ENCODE measurements at regions not wholly inside any gene's neighbourhood (a gene's known extent, or its start where the extent isn't known, plus 50 kb on each side); places are given as distances from the start of the nearest gene placed in this dataset.

DNA sequence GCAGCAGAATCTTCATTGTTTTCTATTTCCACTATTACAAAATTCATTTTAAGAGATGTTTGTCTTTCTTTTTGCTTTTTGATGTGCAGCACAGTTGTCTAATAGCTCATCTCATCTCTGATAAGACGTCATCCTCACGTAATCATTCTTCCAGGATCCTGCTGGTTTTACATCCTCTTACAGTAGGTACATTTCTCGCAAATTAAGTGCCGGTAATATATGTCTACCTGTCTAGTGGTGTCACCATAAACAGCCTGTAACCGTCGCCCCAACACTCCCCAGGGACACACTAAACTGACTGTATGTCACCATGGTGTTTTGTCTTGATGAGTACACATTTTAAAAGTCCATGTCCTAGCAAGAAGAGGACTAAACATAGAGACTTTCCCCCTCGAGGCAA lies 94.5 kb upstream of the VSTM2B start:
- no peaks in the 10 kb centered on the region for H3K36me3 Mint-ChIP-seq
- H3K27me3 Mint-ChIP-seq: peaks cover 11% of the 10 kb centered on the region
- no peaks in the 10 kb centered on the region for H3K4me1 Mint-ChIP-seq
- no peak overlapping the region for H3K4me3 Mint-ChIP-seq
- H3K9me3 Mint-ChIP-seq: no peaks in the 10 kb centered on the region
- H3K27ac Mint-ChIP-seq: no peak overlapping the region

DNA sequence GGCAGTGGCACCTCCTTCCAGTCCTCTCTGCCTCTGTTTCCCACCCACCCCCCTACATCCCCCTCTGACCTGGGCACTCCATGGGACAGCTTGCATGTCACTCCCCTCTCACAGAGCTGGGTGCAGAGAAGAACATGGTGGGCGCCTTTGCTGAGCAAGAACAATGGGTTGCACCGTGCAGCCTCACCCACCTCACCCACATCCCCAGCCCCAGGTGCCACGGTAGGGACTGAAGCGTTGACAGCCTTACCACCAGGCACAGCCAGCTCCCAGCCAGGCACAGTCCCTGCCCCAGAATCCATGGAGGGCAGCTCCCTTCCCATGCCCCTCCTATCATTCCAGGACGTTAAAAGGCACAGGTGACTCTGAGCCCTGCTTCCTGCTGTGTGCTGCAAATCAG lies 93.1 kb upstream of the VSTM2B start:
- H3K27me3 Mint-ChIP-seq: peaks cover 11% of the 10 kb centered on the region
- H3K9me3 Mint-ChIP-seq: no peaks in the 10 kb centered on the region
- no peaks in the 10 kb centered on the region for H3K4me1 Mint-ChIP-seq
- no peak overlapping the region for H3K27ac Mint-ChIP-seq
- H3K4me3 Mint-ChIP-seq: no peak overlapping the region
- no peaks in the 10 kb centered on the region for H3K36me3 Mint-ChIP-seq

DNA sequence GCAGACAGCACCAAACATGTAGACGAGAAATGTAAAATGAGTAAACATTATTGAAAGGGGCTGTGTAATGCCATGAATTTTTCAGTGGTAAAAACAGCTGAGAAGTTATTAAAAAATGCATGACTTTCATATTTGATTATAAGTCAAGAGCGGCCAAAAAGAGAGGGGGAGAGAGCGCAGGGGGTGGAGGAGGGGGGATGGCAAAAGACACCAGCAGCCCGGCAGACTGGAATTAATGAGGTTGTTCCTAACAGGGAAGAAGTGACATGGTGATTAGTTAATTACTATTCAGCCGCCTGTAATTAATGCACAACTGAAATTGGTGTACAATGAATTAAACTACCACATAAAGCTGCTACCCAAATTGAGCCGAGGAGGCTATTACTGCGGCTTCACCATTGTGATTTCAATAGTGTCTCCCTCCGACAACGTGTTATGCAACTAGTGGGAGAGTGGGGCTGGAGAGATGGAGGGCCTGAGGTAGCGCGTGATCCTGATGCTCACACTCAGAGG lies 89.1 kb upstream of the VSTM2B start:
- peaks cover 11% of the 10 kb centered on the region for H3K27me3 Mint-ChIP-seq
- H3K4me3 Mint-ChIP-seq: no peak overlapping the region
- no peaks in the 10 kb centered on the region for H3K4me1 Mint-ChIP-seq
- H3K9me3 Mint-ChIP-seq: no peaks in the 10 kb centered on the region
- no peak overlapping the region for H3K27ac Mint-ChIP-seq
- no peaks in the 10 kb centered on the region for H3K36me3 Mint-ChIP-seq

DNA sequence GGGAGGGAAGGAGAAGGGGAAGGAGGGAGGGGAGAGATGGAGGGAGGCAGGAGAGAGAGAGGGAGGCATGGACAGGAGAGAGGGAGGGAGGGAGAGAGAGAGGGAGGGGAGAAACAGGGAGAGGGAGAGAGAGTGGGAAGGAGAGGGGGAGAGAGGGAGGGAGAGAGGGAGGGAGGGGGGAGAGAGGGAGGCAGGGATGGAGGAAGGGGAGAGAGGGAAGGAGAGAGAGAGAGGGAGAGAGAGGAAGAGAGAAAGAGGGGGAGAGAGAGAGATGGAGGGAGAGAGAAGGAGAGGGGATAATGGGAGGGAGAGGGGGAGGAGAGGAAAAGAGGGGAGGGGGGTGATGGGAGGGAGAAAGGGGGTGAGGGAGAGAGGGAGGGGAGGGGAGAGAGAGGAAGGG lies 86.8 kb upstream of the VSTM2B start:
- Mint-ChIP-seq H3K9me3 (no peaks in the 10 kb centered on the region), H3K4me3 (no peak overlapping the region), H3K4me1 (no peaks in the 10 kb centered on the region), H3K36me3 (no peaks in the 10 kb centered on the region), H3K27me3 (peaks cover 5% of the 10 kb centered on the region), H3K27ac (no peak overlapping the region)

DNA sequence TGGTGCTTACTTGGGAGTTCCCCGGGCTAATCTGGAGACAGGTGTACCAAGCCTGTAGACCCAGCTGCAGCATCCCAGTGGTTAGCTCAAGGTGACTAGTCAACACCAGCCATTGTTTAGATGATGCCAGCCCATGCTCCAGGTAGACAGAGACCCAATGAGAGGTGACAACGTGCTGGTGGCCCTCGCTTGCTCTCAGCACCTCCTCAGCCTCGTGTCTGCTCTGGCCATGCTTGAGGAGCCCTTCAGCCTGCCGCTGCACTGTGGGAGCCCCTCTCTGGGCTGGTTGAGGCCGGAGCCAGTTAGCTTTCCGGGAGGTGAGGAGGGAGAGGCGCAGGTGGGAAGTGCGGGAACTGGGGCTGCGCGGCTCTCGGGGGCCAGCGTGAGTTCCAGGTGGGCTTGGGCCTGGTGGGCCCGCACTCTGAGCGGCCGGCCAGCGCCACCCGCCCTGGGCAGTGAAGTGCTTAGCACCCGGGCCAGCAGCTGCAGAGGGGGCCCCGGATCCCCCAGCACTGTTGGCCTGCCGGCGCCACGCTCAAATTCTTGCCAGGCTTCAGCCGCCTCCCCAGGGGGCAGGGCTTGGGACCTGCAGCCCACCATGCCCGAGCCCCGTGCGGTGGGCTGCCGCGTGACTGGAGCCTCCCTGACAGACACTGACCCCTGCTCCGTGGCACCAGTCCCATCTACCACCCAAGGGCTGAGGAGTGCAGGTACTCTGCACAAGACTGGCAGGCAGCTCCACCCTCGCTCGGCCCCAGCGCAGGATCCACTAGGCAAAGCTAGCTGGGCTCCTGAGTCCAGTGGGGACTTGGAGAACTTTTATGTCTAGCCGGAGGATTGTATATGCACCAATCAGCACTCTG lies 85.9 kb upstream of the VSTM2B start:
- H3K9me3 Mint-ChIP-seq: no peaks in the 10 kb centered on the region
- H3K4me1 Mint-ChIP-seq: no peaks in the 10 kb centered on the region
- peaks cover 2% of the 10 kb centered on the region for H3K27me3 Mint-ChIP-seq
- no peak overlapping the region for H3K27ac Mint-ChIP-seq
- H3K4me3 Mint-ChIP-seq: no peak overlapping the region
- no peaks in the 10 kb centered on the region for H3K36me3 Mint-ChIP-seq

DNA sequence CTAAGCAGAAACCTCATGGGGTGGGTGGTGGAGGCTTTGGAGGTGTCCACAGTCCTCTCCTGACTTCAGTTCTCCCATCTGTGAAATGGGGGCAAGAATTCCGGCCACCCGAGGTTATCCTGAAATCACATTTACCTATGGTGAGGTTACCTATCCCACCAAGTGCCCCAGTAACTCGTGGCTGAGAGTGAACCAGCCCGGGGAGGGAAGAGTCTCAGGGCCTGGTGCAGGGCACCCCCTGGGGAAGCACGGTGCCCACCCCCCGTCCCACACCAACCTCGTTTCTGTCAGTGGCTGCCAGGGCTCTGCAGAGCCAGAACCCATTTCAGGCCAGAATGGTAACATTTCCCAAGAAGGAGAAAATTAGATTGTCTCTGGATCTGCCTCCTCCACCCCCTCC lies 83.7 kb upstream of the VSTM2B start:
- H3K4me1 Mint-ChIP-seq: no peaks in the 10 kb centered on the region
- no peak overlapping the region for H3K27ac Mint-ChIP-seq

DNA sequence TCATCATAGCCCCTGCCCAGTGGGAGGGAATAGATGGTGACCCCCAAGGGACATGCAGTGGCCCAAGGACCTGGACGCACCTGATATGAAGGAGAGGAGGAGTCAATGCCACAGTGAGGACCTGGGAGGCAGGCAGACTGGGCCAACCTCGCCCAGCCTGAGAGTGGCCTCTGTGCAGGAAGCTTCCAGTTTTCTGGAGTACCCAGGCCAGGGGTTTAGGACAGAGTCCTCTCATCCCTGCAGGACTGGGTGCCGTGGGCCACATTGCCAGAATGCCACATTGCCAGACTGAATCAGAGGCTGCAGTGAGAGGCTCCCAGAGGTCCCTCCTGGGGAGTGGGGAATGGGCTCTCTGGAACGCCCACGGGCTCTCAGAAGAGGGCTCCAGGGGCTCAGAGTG lies 82.9 kb upstream of the VSTM2B start:
- Mint-ChIP-seq H3K4me1 (no peaks in the 10 kb centered on the region), H3K36me3 (no peaks in the 10 kb centered on the region), H3K9me3 (no peaks in the 10 kb centered on the region), H3K27me3 (peaks cover 3% of the 10 kb centered on the region), H3K4me3 (no peak overlapping the region), H3K27ac (no peak overlapping the region)

More for the DNA sequence above, 83.7 kb upstream of the VSTM2B start:
- Mint-ChIP-seq H3K36me3 (no peaks in the 10 kb centered on the region), H3K27me3 (peaks cover 5% of the 10 kb centered on the region), H3K4me3 (no peak overlapping the region), H3K9me3 (no peaks in the 10 kb centered on the region)

DNA sequence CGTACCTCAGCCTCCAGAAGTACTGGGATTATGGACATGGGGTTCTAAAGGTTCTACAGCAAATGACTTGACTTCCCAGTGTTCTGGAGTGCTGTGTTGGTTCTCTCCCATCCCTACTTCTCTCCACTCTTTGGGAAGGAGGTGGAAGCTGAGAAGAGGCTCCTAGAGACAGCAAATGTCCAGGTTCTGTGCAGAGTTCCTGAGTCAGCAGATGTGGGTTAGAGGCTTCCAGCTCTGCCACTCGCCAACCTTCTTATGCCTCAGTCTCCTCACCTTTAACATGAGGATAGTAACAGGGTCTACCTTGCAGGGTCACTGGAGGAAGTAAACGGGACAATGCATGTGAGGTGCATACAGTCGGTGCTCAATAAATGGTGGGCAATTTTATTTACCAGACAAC lies 80.5 kb upstream of the VSTM2B start:
- peaks cover 3% of the 10 kb centered on the region for H3K27me3 Mint-ChIP-seq
- H3K4me3 Mint-ChIP-seq: no peak overlapping the region
- no peaks in the 10 kb centered on the region for H3K9me3 Mint-ChIP-seq
- no peaks in the 10 kb centered on the region for H3K36me3 Mint-ChIP-seq
- H3K27ac Mint-ChIP-seq: no peak overlapping the region
- H3K4me1 Mint-ChIP-seq: no peaks in the 10 kb centered on the region

DNA sequence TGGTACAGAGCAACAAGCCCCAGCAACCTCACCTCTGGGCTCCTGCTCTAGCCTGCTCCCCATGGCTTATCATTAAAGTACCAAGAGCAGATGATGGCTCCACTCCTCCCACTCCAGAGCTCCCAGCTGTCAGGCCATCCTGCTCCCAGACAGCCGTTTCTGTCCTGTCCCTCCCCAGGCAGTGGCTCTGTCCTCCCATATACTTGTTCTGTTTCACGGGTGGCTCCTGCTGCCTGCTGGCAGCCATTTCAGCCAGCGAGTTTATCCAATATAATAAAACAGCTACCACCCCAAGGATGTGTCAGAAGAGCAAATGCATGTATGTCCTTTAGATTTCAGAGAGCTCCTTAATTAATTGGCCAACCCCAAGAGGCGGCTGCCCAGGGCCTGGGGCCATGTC lies 79.4 kb upstream of the VSTM2B start:
- H3K4me1 Mint-ChIP-seq: no peaks in the 10 kb centered on the region
- no peaks in the 10 kb centered on the region for H3K9me3 Mint-ChIP-seq
- H3K4me3 Mint-ChIP-seq: no peak overlapping the region
- H3K36me3 Mint-ChIP-seq: no peaks in the 10 kb centered on the region
- peaks cover 3% of the 10 kb centered on the region for H3K27me3 Mint-ChIP-seq
- no peak overlapping the region for H3K27ac Mint-ChIP-seq

DNA sequence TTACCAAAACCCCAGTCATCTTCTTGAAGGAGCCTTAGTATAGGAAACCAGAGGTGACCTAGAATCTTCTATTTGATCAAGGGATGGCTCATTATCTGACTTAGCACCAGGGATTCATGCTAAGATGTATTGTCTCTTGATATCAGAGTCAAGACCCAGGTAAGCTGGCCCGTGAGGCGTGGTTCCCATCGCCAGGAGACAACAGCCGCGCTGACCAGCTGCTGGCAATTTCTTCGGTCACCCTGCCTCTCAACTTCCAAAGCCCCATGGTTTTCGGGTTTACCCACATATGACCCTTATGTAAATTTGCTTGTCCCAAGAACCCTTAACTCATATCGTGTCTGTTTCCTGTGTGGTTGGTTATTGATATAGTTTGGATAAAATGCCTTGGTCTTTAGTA lies 77.7 kb upstream of the VSTM2B start:
- H3K27ac Mint-ChIP-seq: no peak overlapping the region
- H3K27me3 Mint-ChIP-seq: peaks cover 3% of the 10 kb centered on the region
- H3K9me3 Mint-ChIP-seq: no peaks in the 10 kb centered on the region
- H3K4me3 Mint-ChIP-seq: no peak overlapping the region
- H3K36me3 Mint-ChIP-seq: no peaks in the 10 kb centered on the region
- H3K4me1 Mint-ChIP-seq: no peaks in the 10 kb centered on the region

DNA sequence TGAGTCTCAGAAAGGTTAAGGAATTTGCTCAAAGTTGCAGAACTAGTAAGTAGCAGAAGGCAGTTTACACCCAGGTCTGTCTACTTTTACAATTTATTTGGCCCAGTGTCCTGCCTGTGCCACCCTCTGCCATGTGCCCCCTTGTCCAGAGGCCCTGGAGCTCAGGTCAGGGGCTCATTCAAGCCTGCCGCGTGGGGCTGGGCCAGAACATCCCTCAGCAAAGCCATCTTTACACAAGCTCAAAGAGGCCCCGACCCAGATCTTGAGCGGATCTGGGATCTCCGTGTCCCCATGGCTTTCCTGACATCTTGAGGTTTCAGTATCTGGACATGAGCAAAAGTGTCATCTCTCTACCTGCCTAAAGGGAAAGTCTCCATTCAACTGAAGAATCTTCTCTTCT lies 76.4 kb upstream of the VSTM2B start:
- Mint-ChIP-seq H3K27me3 (peaks cover 8% of the 10 kb centered on the region), H3K9me3 (no peaks in the 10 kb centered on the region), H3K4me1 (no peaks in the 10 kb centered on the region), H3K36me3 (no peaks in the 10 kb centered on the region), H3K4me3 (no peak overlapping the region), H3K27ac (no peak overlapping the region)

DNA sequence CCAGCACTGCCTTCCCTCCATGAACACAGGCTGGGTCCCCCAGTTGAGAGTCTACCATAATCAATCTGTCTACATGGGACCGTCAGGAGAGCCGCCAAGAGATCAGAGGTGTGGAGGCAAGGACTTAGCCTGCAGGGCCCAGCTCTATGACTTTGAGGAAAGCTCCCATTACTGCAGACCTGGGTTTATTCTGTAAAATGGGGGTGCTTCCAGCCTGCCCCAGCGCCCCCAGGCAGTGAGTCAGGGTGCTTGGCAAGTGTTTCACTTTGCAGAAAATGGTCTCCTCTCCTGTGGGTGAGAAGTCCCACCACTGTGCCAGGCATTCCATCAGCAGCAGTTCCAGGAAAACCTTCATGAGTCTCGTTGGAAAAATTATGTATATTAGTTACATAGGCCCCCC lies 75.5 kb upstream of the VSTM2B start:
- no peaks in the 10 kb centered on the region for H3K36me3 Mint-ChIP-seq
- H3K27me3 Mint-ChIP-seq: peaks cover 7% of the 10 kb centered on the region
- no peaks in the 10 kb centered on the region for H3K9me3 Mint-ChIP-seq
- no peaks in the 10 kb centered on the region for H3K4me1 Mint-ChIP-seq
- no peak overlapping the region for H3K27ac Mint-ChIP-seq
- H3K4me3 Mint-ChIP-seq: no peak overlapping the region

DNA sequence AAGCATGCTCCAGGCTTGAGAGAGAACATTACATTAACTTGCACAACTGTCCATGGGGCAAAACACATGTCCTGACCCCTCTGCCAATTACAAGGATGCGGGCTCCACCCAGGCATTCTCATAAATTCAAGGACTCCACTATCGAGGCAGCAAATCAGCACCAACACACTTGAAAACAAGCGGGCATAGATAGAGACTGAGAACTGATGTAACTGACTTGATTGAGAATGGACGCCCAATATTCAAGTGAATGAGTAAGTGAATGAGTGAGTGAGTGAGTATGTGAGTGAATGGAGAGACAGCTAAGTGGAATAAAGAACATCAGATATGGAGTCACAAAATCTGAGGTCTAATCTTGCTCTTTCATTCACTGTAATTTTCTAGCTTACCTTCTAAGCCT lies 75.0 kb upstream of the VSTM2B start:
- H3K4me3 Mint-ChIP-seq: no peak overlapping the region
- no peaks in the 10 kb centered on the region for H3K9me3 Mint-ChIP-seq

DNA sequence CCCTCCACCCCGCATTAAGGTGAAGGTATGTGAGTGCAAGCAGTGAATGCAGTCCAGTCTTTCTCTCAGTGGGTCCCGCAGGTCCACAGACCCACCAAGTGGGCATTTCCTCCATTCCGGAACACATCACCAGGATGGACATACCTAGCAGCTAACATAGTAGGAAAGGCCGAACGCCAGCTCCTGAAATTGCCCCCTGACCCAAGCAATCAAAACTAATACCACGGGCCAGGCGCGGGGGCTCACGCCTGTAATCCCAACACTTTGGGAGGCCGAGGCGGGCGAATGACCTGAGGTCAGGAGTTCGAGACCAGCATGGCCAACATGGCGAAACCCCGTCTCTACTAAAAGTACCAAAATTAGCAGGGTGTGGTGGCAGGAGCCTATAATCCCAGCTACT lies 71.7 kb upstream of the VSTM2B start:
- Mint-ChIP-seq H3K4me1 (no peaks in the 10 kb centered on the region), H3K4me3 (no peak overlapping the region), H3K27me3 (peaks cover 12% of the 10 kb centered on the region), H3K9me3 (peaks cover 10% of the 10 kb centered on the region), H3K36me3 (peaks cover 3% of the 10 kb centered on the region), H3K27ac (no peak overlapping the region)

More for the DNA sequence above, 75.0 kb upstream of the VSTM2B start:
- H3K4me1 Mint-ChIP-seq: no peaks in the 10 kb centered on the region
- no peak overlapping the region for H3K27ac Mint-ChIP-seq
- no peaks in the 10 kb centered on the region for H3K36me3 Mint-ChIP-seq
- peaks cover 7% of the 10 kb centered on the region for H3K27me3 Mint-ChIP-seq

DNA sequence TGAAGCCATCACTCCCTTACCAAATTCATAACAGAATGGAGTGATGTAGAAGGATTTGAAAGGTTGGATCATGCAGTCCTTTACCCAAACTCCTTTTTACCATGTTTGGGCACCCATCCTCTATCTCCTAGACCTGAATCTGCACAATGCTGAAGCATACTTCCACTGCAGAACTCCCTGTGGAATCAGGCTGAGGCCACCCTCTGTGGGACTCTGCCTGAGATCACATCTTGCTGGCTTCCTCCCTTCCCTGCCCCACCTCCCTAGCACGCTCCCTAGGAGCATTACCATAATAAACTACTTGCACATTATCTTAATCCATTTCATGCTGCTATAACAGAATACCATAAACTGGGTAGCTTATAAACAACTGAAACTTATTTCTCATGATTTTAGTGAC lies 68.4 kb upstream of the VSTM2B start:
- peaks cover 3% of the 10 kb centered on the region for H3K36me3 Mint-ChIP-seq
- H3K4me1 Mint-ChIP-seq: no peaks in the 10 kb centered on the region
- no peak overlapping the region for H3K4me3 Mint-ChIP-seq
- peaks cover 12% of the 10 kb centered on the region for H3K27me3 Mint-ChIP-seq
- H3K9me3 Mint-ChIP-seq: peaks cover 10% of the 10 kb centered on the region
- H3K27ac Mint-ChIP-seq: no peak overlapping the region

DNA sequence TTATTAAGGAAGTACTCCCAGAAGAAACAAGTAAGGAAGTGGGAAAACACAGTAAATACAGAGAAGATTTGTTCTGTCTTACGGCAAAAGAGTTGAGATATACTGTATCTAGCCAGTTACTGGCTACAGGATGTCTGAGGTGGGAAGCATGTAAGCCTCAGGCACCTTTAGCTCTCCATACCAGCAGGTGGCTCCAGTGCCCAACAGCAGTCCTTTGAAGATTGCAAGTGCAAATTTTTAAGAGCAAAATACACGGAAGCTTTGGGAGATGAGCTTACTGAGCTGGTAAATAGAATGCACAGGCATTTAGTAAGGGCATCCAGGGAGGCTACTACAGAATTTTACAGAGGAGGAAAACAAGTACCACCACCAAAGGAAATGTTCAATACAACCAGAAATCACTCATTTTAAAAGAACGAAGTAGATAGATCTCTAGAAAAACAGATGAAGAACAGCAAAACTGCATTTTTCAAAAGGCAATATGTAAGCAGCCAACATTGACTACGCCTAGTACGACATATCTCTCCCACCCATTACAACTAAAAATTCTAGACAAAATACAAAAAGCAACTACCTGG lies 57.9 kb upstream of the VSTM2B start:
- Mint-ChIP-seq H3K27ac (no peak overlapping the region), H3K27me3 (peaks cover 18% of the 10 kb centered on the region), H3K4me3 (no peak overlapping the region)

More for the DNA sequence above, 57.9 kb upstream of the VSTM2B start:
- no peaks in the 10 kb centered on the region for H3K9me3 Mint-ChIP-seq
- H3K4me1 Mint-ChIP-seq: no peaks in the 10 kb centered on the region
- H3K36me3 Mint-ChIP-seq: no peaks in the 10 kb centered on the region
